MG63 (cell line): ENCODE measurements at regions not wholly inside any gene's neighbourhood (a gene's known extent, or its start where the extent isn't known, plus 50 kb on each side); places are given as distances from the start of the nearest gene placed in this dataset.

Experiments
- DNase-seq: peaks from one replicate; pipeline ENCODE4 v3.0.0-alpha.2; 2020
- H3K27me3 ChIP-seq: fragments of 250-450 bp; sonication (Bioruptor Pico); 2 replicates; pipeline ENCODE4 v1.5.1; 2020; ENCODE audit warnings: mild to moderate bottlenecking, moderate library complexity
- H3K36me3 ChIP-seq: fragments of 250-450 bp; sonication (Bioruptor Pico); 2 replicates; pipeline ENCODE4 v1.5.1; 2020; ENCODE audit warnings: mild to moderate bottlenecking, moderate library complexity
- H3K4me3 ChIP-seq: fragments of 250-450 bp; sonication (Bioruptor Pico); 2 replicates; pipeline ENCODE4 v1.5.1; 2020; ENCODE audit warnings: mild to moderate bottlenecking, moderate library complexity
- H3K9me3 ChIP-seq: fragments of 250-450 bp; sonication (Bioruptor Pico); 2 replicates; pipeline ENCODE4 v1.5.1; 2020; ENCODE audit warnings: mild to moderate bottlenecking, moderate library complexity

- H3K27me3 ChIP-seq = 0 out of 2 replicates have a peak, but pooled peaks cover 2% of the 10 kb centered on the region
- no peaks in the 10 kb centered on the region for H3K9me3 ChIP-seq
- no peak overlapping the region for H3K4me3 ChIP-seq
- H3K36me3 ChIP-seq = no peaks in the 10 kb centered on the region
- no peak for DNase-seq
Observed at GRCh38 chr5:168054091-168054490, 237.4 kb upstream of the WWC1 start.

DNA sequence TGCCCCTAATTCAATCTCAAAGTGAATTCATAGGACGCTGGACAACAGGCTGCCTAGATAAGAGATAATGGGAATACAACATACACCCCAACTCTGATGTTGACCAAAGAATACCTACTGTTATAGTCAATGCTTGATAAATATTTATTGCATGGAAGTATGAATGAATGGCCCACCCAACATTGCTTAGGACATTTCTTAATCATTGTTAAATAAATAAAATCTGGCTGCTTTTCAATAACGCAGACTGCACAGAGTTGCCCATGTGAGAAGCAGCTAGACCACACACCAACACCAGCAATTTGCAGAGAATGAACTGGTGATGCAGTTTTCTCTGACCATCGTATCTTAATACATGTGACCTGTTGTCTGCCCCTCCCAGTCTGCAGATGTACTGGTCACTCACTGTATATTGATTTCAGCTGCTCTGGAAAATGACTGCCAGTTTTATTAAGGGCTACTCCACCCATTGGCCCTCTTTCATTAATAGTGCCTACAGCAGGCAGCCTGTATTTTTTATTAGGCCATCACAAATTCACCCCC lies 236.2 kb upstream of the WWC1 start:
- Histone ChIP-seq H3K27me3 (0 out of 2 replicates have a peak, but pooled peaks cover 2% of the 10 kb centered on the region), H3K9me3 (no peaks in the 10 kb centered on the region), H3K4me3 (no peak overlapping the region), H3K36me3 (no peaks in the 10 kb centered on the region)
- DNase-seq = no peak

GRCh38 chr5:168055961-168056360 lies 235.5 kb upstream of the WWC1 start:
- DNase-seq = no peak
- no peak overlapping the region for H3K4me3 ChIP-seq
- H3K36me3 ChIP-seq = no peaks in the 10 kb centered on the region
- 0 out of 2 replicates have a peak, but pooled peaks cover 2% of the 10 kb centered on the region for H3K27me3 ChIP-seq
- no peaks in the 10 kb centered on the region for H3K9me3 ChIP-seq

- no peaks in the 10 kb centered on the region for H3K9me3 ChIP-seq
- H3K36me3 ChIP-seq = no peaks in the 10 kb centered on the region
- no peak overlapping the region for H3K4me3 ChIP-seq
- H3K27me3 ChIP-seq = peaks cover 2% of the 10 kb centered on the region; the same call in 1 of the 2 replicates
- DNase-seq = no peak
Observed at GRCh38 chr5:168056499-168057182, 234.8 kb upstream of the WWC1 start.

- Histone ChIP-seq H3K4me3 (no peak overlapping the region), H3K27me3 (peaks cover 2% of the 10 kb centered on the region; the same call in 1 of the 2 replicates), H3K9me3 (no peaks in the 10 kb centered on the region), H3K36me3 (no peaks in the 10 kb centered on the region)
- DNase-seq = no peak
Observed at GRCh38 chr5:168057905-168058304, 233.5 kb upstream of the WWC1 start.

DNA sequence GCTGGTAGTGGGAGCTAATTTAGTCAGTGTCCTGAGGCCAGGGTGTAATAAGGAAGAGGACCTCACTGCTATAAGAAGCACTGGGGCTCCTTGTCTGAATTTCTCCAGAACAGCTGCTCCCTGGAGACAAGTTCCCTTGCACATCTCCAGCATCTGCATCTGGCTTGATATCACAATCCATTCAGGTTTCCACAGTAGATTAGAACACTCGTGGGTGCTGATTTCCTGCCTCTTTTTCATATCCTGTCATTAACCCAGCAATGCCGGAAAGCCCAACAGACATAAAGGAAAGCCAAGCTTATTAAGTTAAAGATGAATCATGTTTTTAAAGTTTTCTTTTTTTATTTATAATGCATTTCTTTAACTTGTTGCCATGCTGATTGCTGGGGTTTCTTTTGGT lies 232.3 kb upstream of the WWC1 start:
- no peak for DNase-seq
- Histone ChIP-seq H3K36me3 (no peaks in the 10 kb centered on the region), H3K27me3 (no peaks in the 10 kb centered on the region; the same call in 1 of the 2 replicates), H3K4me3 (no peak overlapping the region), H3K9me3 (no peaks in the 10 kb centered on the region)

DNA sequence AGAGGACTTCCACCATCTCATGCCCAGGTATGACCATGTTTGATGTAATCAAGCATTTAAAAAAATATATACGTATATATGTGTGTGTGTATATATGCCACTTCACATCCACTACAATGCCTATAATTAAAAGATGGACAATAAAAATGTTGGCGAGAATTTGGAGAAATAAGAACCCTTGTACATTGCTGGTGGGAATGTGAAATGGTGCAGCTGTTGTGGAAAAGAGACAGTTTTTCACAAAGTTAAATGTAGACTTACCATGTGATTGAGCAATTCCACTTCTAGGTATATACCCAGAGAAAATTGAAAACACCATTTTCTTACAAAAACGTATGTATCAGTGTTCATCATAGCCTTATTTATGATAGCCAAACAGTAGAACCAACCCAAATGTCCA lies 229.2 kb upstream of the WWC1 start:
- DNase-seq = no peak
- Histone ChIP-seq H3K27me3 (no peaks in the 10 kb centered on the region; the same call in 1 of the 2 replicates), H3K4me3 (no peak overlapping the region), H3K36me3 (no peaks in the 10 kb centered on the region), H3K9me3 (no peaks in the 10 kb centered on the region)

- Histone ChIP-seq H3K9me3 (no peaks in the 10 kb centered on the region), H3K4me3 (no peak overlapping the region), H3K36me3 (no peaks in the 10 kb centered on the region), H3K27me3 (no peaks in the 10 kb centered on the region; the same call in 1 of the 2 replicates)
- no peak for DNase-seq
Observed at GRCh38 chr5:168064457-168064856, 227.0 kb upstream of the WWC1 start.

GRCh38 chr5:168064933-168065622 lies 226.4 kb upstream of the WWC1 start:
- Histone ChIP-seq H3K27me3 (no peaks in the 10 kb centered on the region; the same call in 1 of the 2 replicates), H3K36me3 (no peaks in the 10 kb centered on the region), H3K4me3 (no peak overlapping the region), H3K9me3 (no peaks in the 10 kb centered on the region)
- no peak for DNase-seq

GRCh38 chr5:168066536-168067208 lies 224.8 kb upstream of the WWC1 start:
- no peaks in the 10 kb centered on the region; the same call in 1 of the 2 replicates for H3K27me3 ChIP-seq
- no peak overlapping the region for H3K4me3 ChIP-seq
- H3K36me3 ChIP-seq = no peaks in the 10 kb centered on the region
- no peaks in the 10 kb centered on the region for H3K9me3 ChIP-seq
- no peak for DNase-seq

DNA sequence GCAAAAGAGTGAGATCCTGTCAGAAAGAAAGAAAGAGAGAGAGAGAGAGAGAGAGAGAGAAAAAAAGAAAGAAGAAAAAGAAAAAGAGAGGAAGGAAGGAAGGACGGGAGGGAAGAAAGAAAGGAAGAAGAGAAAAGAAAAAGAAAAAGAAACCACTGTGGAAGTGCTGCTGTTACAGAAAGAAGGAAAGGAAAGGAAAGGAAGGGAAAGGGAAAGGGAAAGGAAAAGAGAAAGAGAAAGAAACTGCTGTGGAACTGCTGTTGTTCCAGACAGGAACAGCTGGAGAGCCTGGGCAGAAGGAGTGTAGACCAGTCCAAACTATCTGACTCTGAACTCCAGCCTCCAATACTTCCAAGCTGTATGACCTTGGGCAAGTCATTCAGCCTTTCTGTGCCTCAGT lies 220.7 kb upstream of the WWC1 start:
- H3K4me3 ChIP-seq = no peak overlapping the region
- H3K27me3 ChIP-seq = no peaks in the 10 kb centered on the region
- DNase-seq = peak; percentile 15
- H3K9me3 ChIP-seq = no peaks in the 10 kb centered on the region
- H3K36me3 ChIP-seq = no peaks in the 10 kb centered on the region

- no peak for DNase-seq
- Histone ChIP-seq H3K36me3 (no peaks in the 10 kb centered on the region), H3K4me3 (no peak overlapping the region), H3K27me3 (no peaks in the 10 kb centered on the region), H3K9me3 (no peaks in the 10 kb centered on the region)
Observed at GRCh38 chr5:168072665-168073064, 218.8 kb upstream of the WWC1 start.

DNA sequence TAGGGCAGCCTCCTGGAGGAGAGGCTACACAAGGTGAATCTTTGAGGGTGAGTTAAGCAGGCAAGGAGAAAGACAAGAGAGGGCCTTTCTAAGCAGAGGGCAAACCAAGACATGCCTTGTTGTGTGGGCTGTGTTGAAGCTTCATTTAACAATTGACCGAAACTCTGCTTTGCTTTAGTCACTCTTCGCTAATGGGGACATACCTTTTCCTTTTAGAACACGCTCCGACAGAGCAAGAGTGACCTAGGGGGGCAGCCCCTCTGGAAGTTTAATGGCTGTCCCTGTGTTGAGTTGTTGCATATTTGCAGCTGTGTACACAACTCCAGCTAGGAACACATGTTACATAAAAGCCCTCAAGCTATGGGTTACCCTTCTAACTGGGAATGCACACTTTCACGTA lies 218.1 kb upstream of the WWC1 start:
- H3K9me3 ChIP-seq = no peaks in the 10 kb centered on the region
- no peaks in the 10 kb centered on the region for H3K27me3 ChIP-seq
- H3K4me3 ChIP-seq = no peak overlapping the region
- DNase-seq = no peak
- H3K36me3 ChIP-seq = no peaks in the 10 kb centered on the region

GRCh38 chr5:168073991-168074800 lies 217.2 kb upstream of the WWC1 start:
- peak; percentile 36 for DNase-seq
- Histone ChIP-seq H3K27me3 (no peaks in the 10 kb centered on the region), H3K4me3 (no peak overlapping the region), H3K9me3 (no peaks in the 10 kb centered on the region), H3K36me3 (no peaks in the 10 kb centered on the region)

GRCh38 chr5:168075387-168075786 lies 216.1 kb upstream of the WWC1 start:
- H3K9me3 ChIP-seq = no peaks in the 10 kb centered on the region; the same call in 1 of the 2 replicates
- no peaks in the 10 kb centered on the region for H3K27me3 ChIP-seq
- H3K4me3 ChIP-seq = no peak overlapping the region
- H3K36me3 ChIP-seq = no peaks in the 10 kb centered on the region
- no peak for DNase-seq

- Histone ChIP-seq H3K9me3 (no peaks in the 10 kb centered on the region; the same call in 1 of the 2 replicates), H3K27me3 (no peaks in the 10 kb centered on the region), H3K36me3 (no peaks in the 10 kb centered on the region), H3K4me3 (no peak overlapping the region)
- peak; percentile 47 for DNase-seq
Observed at GRCh38 chr5:168076561-168076991, 214.9 kb upstream of the WWC1 start.
